SK-N-MC (cell line): ENCODE measurements at regions not wholly inside any gene's neighbourhood (a gene's known extent, or its start where the extent isn't known, plus 50 kb on each side); places are given as distances from the start of the nearest gene placed in this dataset.

Experiments used
- EZH2 ChIP-seq: fragments of 200-600 bp; sonication (generic); IDR thresholded peaks from one replicate; pipeline ENCODE4 v1.6.1; 2017; ENCODE audit warnings: antibody characterized with exemption
- POLR2AphosphoS5 ChIP-seq: IDR thresholded peaks from 2 replicates; pipeline ENCODE4 v1.6.1; 2012; ENCODE audit warnings: mild to moderate bottlenecking, low read depth, low read length, borderline replicate concordance

DNA sequence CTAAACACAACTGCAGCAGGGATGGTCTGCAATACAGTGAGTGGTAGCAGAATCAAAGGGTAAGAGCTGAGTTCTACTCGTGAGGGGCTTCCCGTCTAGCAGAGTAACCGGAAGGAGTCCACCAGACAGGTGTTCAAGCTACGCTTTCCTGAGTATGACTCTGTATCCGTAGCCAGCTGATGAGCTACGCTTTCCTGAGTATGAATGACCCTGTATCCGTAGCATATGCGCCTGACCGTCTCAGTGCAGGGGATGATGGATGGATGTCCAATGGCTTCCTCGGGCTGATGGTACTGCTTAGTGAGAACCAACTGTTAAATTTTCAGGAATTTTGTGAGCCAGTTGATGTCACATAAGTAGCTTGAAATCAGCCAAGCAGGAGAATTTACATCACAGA is 244.1 kb upstream of the MYT1L start:
- TF ChIP-seq EZH2 (no peak), POLR2AphosphoS5 (no peak)
